ENCODE measurements at regions not wholly inside any gene's neighbourhood (a gene's known extent, or its start where the extent isn't known, plus 50 kb on each side); places are given as distances from the start of the nearest gene placed in this dataset.

DNA sequence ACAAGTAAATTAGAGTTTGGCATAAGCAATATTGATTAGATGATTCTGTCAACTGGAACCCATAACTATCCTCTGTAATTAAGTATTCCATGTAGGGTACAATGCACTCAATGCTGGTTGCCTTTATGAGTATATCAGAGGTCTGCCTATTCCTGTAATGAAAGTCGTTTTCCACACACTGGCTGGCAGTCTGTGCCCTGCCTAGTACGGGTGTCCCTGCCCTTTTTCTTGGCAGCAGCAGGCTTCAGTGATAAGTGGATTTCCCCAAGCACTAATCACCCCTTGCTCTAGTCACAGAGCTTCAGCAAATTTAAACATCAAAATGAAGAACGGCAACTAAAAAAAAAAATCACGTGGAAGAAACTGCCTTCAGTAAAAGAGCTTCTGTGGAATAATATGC, 294.8 kb upstream of the STT3B start:
- DNase-seq (ENCODE audit: extremely low spot score) = no peak
- ChIA-PET CTCF (no interaction called here), POLR2A (interaction anchor here (0.9 kb wide), 1 partner anchor 12 kb away, joined by 3 read pairs; no protein-coding TSS in a partner anchor)
- TF ChIP-seq, protein P1, sequence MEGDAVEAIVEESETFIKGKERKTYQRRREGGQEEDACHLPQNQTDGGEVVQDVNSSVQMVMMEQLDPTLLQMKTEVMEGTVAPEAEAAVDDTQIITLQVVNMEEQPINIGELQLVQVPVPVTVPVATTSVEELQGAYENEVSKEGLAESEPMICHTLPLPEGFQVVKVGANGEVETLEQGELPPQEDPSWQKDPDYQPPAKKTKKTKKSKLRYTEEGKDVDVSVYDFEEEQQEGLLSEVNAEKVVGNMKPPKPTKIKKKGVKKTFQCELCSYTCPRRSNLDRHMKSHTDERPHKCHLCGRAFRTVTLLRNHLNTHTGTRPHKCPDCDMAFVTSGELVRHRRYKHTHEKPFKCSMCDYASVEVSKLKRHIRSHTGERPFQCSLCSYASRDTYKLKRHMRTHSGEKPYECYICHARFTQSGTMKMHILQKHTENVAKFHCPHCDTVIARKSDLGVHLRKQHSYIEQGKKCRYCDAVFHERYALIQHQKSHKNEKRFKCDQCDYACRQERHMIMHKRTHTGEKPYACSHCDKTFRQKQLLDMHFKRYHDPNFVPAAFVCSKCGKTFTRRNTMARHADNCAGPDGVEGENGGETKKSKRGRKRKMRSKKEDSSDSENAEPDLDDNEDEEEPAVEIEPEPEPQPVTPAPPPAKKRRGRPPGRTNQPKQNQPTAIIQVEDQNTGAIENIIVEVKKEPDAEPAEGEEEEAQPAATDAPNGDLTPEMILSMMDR (IDR thresholded peaks at IDR 0.05; ENCODE audit: control extremely low read depth, extremely low read depth, low read depth, missing control alignments) = no peak

GRCh38 chr3:31240013-31240412, 292.7 kb upstream of the STT3B start:
- TF ChIP-seq, protein P1 (IDR thresholded peaks at IDR 0.05; ENCODE audit: control extremely low read depth, extremely low read depth, low read depth, missing control alignments) = no peak
- no peak for DNase-seq (ENCODE audit: extremely low spot score)
- POLR2A ChIA-PET = interaction anchor here (1.3 kb wide), 1 partner anchor 8 kb away, joined by 5 read pairs; no protein-coding TSS in a partner anchor
- CTCF ChIA-PET = interaction anchor here (1.2 to 4.3 kb wide), 8 partner anchors 8 to 460 kb away, joined by 3 to 35 read pairs (median 6); partner anchors contain the start of gene STT3B

GRCh38 chr3:31240466-31240865, 292.3 kb upstream of the STT3B start:
- POLR2A ChIA-PET = interaction anchor here (1.0 to 1.9 kb wide), 3 partner anchors 9 to 292 kb away, joined by 5 to 10 read pairs (median 7); partner anchors contain the start of gene STT3B
- CTCF ChIA-PET = interaction anchor here (0.8 to 4.3 kb wide), 11 partner anchors 9 to 460 kb away, joined by 3 to 35 read pairs (median 5); partner anchors contain the start of gene STT3B
- no peak for DNase-seq (ENCODE audit: extremely low spot score)
- TF ChIP-seq, protein P1 (IDR thresholded peaks at IDR 0.05; ENCODE audit: control extremely low read depth, extremely low read depth, low read depth, missing control alignments) = no peak

GRCh38 chr3:31240874-31241273, 291.9 kb upstream of the STT3B start:
- ChIA-PET CTCF (interaction anchor here (0.8 to 4.3 kb wide), 12 partner anchors 9 to 461 kb away, joined by 3 to 35 read pairs (median 4); partner anchors contain the start of gene STT3B), POLR2A (interaction anchor here (0.9 to 1.9 kb wide), 4 partner anchors 9 to 292 kb away, joined by 3 to 10 read pairs (median 6); partner anchors contain the start of gene STT3B)

GRCh38 chr3:31241533-31241932, 291.2 kb upstream of the STT3B start:
- POLR2A ChIA-PET = interaction anchor here (0.9 to 1.9 kb wide), 5 partner anchors 10 to 291 kb away, joined by 3 to 10 read pairs (median 6); partner anchors contain the start of gene STT3B
- no peak for DNase-seq (ENCODE audit: extremely low spot score)
- CTCF ChIA-PET = interaction anchor here (0.8 to 4.3 kb wide), 12 partner anchors 9 to 461 kb away, joined by 3 to 35 read pairs (median 5); partner anchors contain the start of gene STT3B
- TF ChIP-seq, protein P1 (IDR thresholded peaks at IDR 0.05; ENCODE audit: control extremely low read depth, extremely low read depth, low read depth, missing control alignments) = no peak

More at GRCh38 chr3:31240874-31241273, 291.9 kb upstream of the STT3B start:
- DNase-seq (ENCODE audit: extremely low spot score) = no peak
- TF ChIP-seq, protein P1 (IDR thresholded peaks at IDR 0.05; ENCODE audit: control extremely low read depth, extremely low read depth, low read depth, missing control alignments) = no peak

DNA sequence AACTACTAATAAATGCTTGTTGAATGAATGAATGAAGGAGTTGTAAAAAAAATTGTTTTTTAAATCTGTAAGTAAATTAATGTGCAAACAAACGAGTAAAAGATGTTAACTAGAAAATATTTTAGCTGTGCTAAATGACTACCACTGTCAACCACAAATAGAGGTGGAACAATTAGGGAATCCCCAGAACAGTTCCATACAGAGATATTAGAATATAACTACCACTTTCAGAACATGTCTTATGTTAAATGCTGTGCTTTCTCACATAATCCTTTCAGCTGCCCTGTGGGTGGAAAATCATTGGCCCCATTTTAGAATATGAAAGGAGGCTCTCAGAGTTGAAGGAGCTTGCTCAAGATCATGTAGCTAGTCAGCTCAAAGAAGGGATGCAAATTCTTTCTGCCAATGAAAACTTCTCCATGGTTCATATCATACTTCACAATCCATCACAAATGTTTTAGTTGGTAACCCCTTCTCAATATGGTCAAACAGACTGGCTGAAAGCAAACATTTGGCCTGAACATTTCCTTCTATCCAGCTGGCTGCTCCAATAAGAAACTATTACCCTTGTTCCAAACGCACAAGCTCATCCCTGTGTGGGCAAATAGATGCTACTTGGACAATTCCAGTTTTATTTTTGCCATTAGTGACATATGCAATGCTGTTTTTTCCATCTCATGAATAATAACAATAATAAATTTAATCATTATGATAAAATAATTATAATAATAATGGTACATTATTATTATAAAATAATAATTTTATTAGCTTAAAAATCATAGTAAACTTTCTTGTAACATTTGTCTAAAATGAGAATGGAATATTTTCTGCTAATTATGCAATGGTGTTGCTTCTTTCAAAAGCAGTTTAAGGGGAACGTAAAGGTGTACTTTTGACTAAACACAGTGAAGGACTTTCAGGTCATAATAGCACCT, 290.4 kb upstream of the STT3B start:
- ChIA-PET CTCF (interaction anchor here (0.8 to 4.3 kb wide), 9 partner anchors 8 to 492 kb away, joined by 3 to 35 read pairs (median 4); no protein-coding TSS in a partner anchor), POLR2A (interaction anchor here (1.3 to 1.9 kb wide), 2 partner anchors 10 to 290 kb away, joined by 6 to 10 read pairs; partner anchors contain the start of gene STT3B)
- TF ChIP-seq, protein P1 (IDR thresholded peaks at IDR 0.05; ENCODE audit: control extremely low read depth, extremely low read depth, low read depth, missing control alignments) = no peak
- DNase-seq (ENCODE audit: extremely low spot score) = no peak
